Erythroblast (primary cell): ENCODE measurements at regions not wholly inside any gene's neighbourhood (a gene's known extent, or its start where the extent isn't known, plus 50 kb on each side); places are given as distances from the start of the nearest gene placed in this dataset.

Experiments used
- GATA1 ChIP-seq: IDR thresholded peaks from 2 replicates; pipeline ENCODE4 v1.6.1; 2011; ENCODE audit warnings: low read depth, mild to moderate bottlenecking, control low read depth, low read length, moderate library complexity
- POLR2A ChIP-seq: IDR thresholded peaks from 2 replicates; pipeline ENCODE4 v1.6.1; 2011; ENCODE audit warnings: mild to moderate bottlenecking, low read length

DNA sequence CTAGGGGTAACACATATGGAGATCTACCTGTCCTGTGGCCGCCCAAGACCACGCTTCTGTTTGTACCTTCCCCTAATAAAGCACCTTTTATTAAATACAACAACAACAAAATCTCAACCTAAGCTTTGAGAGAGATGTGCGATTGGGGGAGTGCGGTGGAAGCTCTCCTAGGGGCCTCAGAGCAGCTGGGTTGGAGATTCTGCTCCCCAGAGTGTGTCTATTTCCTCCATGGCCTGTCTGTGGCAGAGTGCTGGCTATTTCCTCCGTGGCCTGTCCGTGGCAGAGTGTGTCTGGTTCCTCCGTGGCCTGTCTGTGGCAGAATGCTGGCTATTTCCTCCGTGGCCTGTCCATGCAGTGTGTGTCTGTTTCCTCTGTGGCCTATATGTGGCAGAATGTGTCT, 139.3 kb upstream of the IPO9 start:
- TF ChIP-seq POLR2A = no peak
- no peak for TF ChIP-seq GATA1
